Stomach smooth muscle (tissue), 2 donors: ENCODE measurements at regions not wholly inside any gene's neighbourhood (a gene's known extent, or its start where the extent isn't known, plus 50 kb on each side); places are given as distances from the start of the nearest gene placed in this dataset.

Experiments
- H3K27ac ChIP-seq: one replicate; pipeline ENCODE4 v1.7.0; 2013; ENCODE audit warnings: mild to moderate bottlenecking, low read length, inconsistent platforms
- H3K27me3 ChIP-seq, 2 donors: one replicate each; pipeline ENCODE4 v1.7.0; 2013; ENCODE audit warnings: low read length in 2 of 2; ENCODE audit not compliant: insufficient read depth in 2 of 2, control insufficient read depth in 1 of 2
- H3K36me3 ChIP-seq, 2 donors: one replicate each; pipeline ENCODE4 v1.7.0; 2013; ENCODE audit warnings: low read length in 2 of 2; ENCODE audit not compliant: control insufficient read depth in 2 of 2, insufficient read depth in 2 of 2
- H3K4me1 ChIP-seq: one replicate; pipeline ENCODE4 v1.7.0; 2013; ENCODE audit warnings: low read length; ENCODE audit not compliant: control insufficient read depth, insufficient read depth
- H3K4me3 ChIP-seq, 2 donors: one replicate each; pipeline ENCODE4 v1.7.0; 2013; ENCODE audit warnings: low read length in 2 of 2
- H3K9ac ChIP-seq, 2 donors: one replicate each; pipeline ENCODE4 v1.7.0; 2013; ENCODE audit warnings: low read length in 2 of 2, mild to moderate bottlenecking in 1 of 2
- H3K9me3 ChIP-seq, 2 donors: one replicate each; pipeline ENCODE4 v1.7.0; 2013; ENCODE audit warnings: low read length in 2 of 2; ENCODE audit not compliant: control insufficient read depth in 2 of 2
- donor health status: healthy.
- donor health status: Pancreatic carcinoma.

- no peak overlapping the region for H3K4me3 ChIP-seq
- no peaks in the 10 kb centered on the region for H3K9me3 ChIP-seq
- H3K9ac ChIP-seq: no peak overlapping the region
- no peaks in the 10 kb centered on the region for H3K36me3 ChIP-seq
- H3K27ac ChIP-seq: no peak overlapping the region
- H3K27me3 ChIP-seq: peaks cover 0 to 3% of the 10 kb centered on the region in 2 donors
- H3K4me1 ChIP-seq: no peaks in the 10 kb centered on the region
These were observed 67.2 kb upstream of the DRD2 start for GRCh38 chr11:113542420-113542819.

GRCh38 chr11:113540416-113541330, 65.5 kb upstream of the DRD2 start:
- H3K9ac ChIP-seq: no peak overlapping the region
- no peak overlapping the region for H3K27ac ChIP-seq
- no peaks in the 10 kb centered on the region for H3K4me1 ChIP-seq
- no peaks in the 10 kb centered on the region for H3K9me3 ChIP-seq
- H3K4me3 ChIP-seq: no peak overlapping the region
- H3K36me3 ChIP-seq: no peaks in the 10 kb centered on the region
- no peaks in the 10 kb centered on the region for H3K27me3 ChIP-seq

- no peaks in the 10 kb centered on the region for H3K4me1 ChIP-seq
- no peaks in the 10 kb centered on the region for H3K9me3 ChIP-seq
- no peak overlapping the region for H3K27ac ChIP-seq
- no peak overlapping the region for H3K4me3 ChIP-seq
- H3K9ac ChIP-seq: no peak overlapping the region
- H3K27me3 ChIP-seq: no peaks in the 10 kb centered on the region
- H3K36me3 ChIP-seq: no peaks in the 10 kb centered on the region
These were observed 63.5 kb upstream of the DRD2 start for GRCh38 chr11:113538451-113539412.

GRCh38 chr11:113534625-113535024, 59.4 kb upstream of the DRD2 start:
- Histone ChIP-seq H3K36me3 (no peaks in the 10 kb centered on the region), H3K27me3 (peaks cover 0 to 4% of the 10 kb centered on the region in 2 donors), H3K9me3 (no peaks in the 10 kb centered on the region), H3K27ac (no peak overlapping the region), H3K9ac (no peak overlapping the region), H3K4me1 (no peaks in the 10 kb centered on the region), H3K4me3 (no peak overlapping the region)

- Histone ChIP-seq H3K9ac (no peak overlapping the region), H3K27me3 (peaks cover 0 to 4% of the 10 kb centered on the region in 2 donors), H3K4me3 (no peak overlapping the region), H3K9me3 (no peaks in the 10 kb centered on the region), H3K27ac (no peak overlapping the region), H3K36me3 (no peaks in the 10 kb centered on the region), H3K4me1 (no peaks in the 10 kb centered on the region)
These were observed 58.2 kb upstream of the DRD2 start for GRCh38 chr11:113533425-113533698.

GRCh38 chr11:113532697-113533424, 57.7 kb upstream of the DRD2 start:
- Histone ChIP-seq H3K9me3 (no peaks in the 10 kb centered on the region), H3K36me3 (no peaks in the 10 kb centered on the region), H3K27ac (no peak overlapping the region), H3K27me3 (peaks cover 0 to 4% of the 10 kb centered on the region in 2 donors), H3K4me3 (no peak overlapping the region), H3K4me1 (no peaks in the 10 kb centered on the region), H3K9ac (no peak overlapping the region)

- peaks cover 0 to 4% of the 10 kb centered on the region in 2 donors for H3K27me3 ChIP-seq
- no peak overlapping the region for H3K9ac ChIP-seq
- no peak overlapping the region for H3K4me3 ChIP-seq
- H3K4me1 ChIP-seq: no peaks in the 10 kb centered on the region
- no peaks in the 10 kb centered on the region for H3K36me3 ChIP-seq
- no peak overlapping the region for H3K27ac ChIP-seq
- H3K9me3 ChIP-seq: no peaks in the 10 kb centered on the region
These were observed 56.6 kb upstream of the DRD2 start for GRCh38 chr11:113531575-113532451.

GRCh38 chr11:113531083-113531482, 55.9 kb upstream of the DRD2 start:
- H3K36me3 ChIP-seq: no peaks in the 10 kb centered on the region
- peaks cover 0 to 4% of the 10 kb centered on the region in 2 donors for H3K27me3 ChIP-seq
- H3K9me3 ChIP-seq: no peaks in the 10 kb centered on the region
- H3K4me1 ChIP-seq: no peaks in the 10 kb centered on the region
- H3K4me3 ChIP-seq: no peak overlapping the region
- no peak overlapping the region for H3K27ac ChIP-seq
- H3K9ac ChIP-seq: no peak overlapping the region

- Histone ChIP-seq H3K36me3 (no peaks in the 10 kb centered on the region), H3K4me3 (no peak overlapping the region), H3K9ac (no peak overlapping the region), H3K27me3 (peaks cover 0 to 4% of the 10 kb centered on the region in 2 donors), H3K4me1 (no peaks in the 10 kb centered on the region), H3K9me3 (no peaks in the 10 kb centered on the region), H3K27ac (no peak overlapping the region)
These were observed 54.4 kb upstream of the DRD2 start for GRCh38 chr11:113529606-113530005.

GRCh38 chr11:113528982-113529381, 53.8 kb upstream of the DRD2 start:
- Histone ChIP-seq H3K9me3 (no peaks in the 10 kb centered on the region), H3K9ac (no peak overlapping the region), H3K4me1 (no peaks in the 10 kb centered on the region), H3K27ac (no peak overlapping the region), H3K36me3 (no peaks in the 10 kb centered on the region), H3K27me3 (peaks cover 0 to 4% of the 10 kb centered on the region in 2 donors), H3K4me3 (no peak overlapping the region)
